Small intestine (tissue), 7 donors: ENCODE measurements at regions not wholly inside any gene's neighbourhood (a gene's known extent, or its start where the extent isn't known, plus 50 kb on each side); places are given as distances from the start of the nearest gene placed in this dataset.

Experiments used
- DNase-seq, 2 donors: peaks; one replicate each; pipeline versions ENCODE4 v3.0.0 to v3.0.0-alpha.2; 2013
- FAIRE-seq: peaks from 2 replicates; lab custom pipeline; 2012; peaks lifted over from hg19 to GRCh38; lab: Jason Lieb, UNC
- H3K27ac ChIP-seq, 3 donors: one replicate each; pipeline ENCODE4 v1.5.1; 2013; ENCODE audit warnings: low read length in 2 of 3, mild to moderate bottlenecking in 2 of 3, control low read depth in 1 of 3, inconsistent platforms in 1 of 3, low read depth in 1 of 3, moderate library complexity in 1 of 3
- H3K27me3 ChIP-seq, 3 donors: one replicate each; pipeline ENCODE4 v1.6.1; 2013; ENCODE audit warnings: low read length in 3 of 3, inconsistent platforms in 1 of 3; ENCODE audit not compliant: control insufficient read depth in 3 of 3, insufficient read depth in 3 of 3
- H3K36me3 ChIP-seq, 3 donors: one replicate each; pipeline ENCODE4 v1.6.1; 2013; ENCODE audit warnings: low read length in 3 of 3, inconsistent platforms in 1 of 3, low read depth in 1 of 3, mild to moderate bottlenecking in 1 of 3, moderate library complexity in 1 of 3; ENCODE audit not compliant: control insufficient read depth in 3 of 3, insufficient read depth in 2 of 3
- H3K4me1 ChIP-seq, 3 donors: one replicate each; pipeline ENCODE4 v1.6.1; 2013; ENCODE audit warnings: low read length in 2 of 3, inconsistent platforms in 1 of 3, low read depth in 1 of 3, mild to moderate bottlenecking in 1 of 3, moderate library complexity in 1 of 3; ENCODE audit not compliant: control insufficient read depth in 3 of 3, insufficient read depth in 2 of 3
- H3K4me3 ChIP-seq, 3 donors: one replicate each; pipeline ENCODE4 v1.5.1; 2013; ENCODE audit warnings: low read length in 3 of 3, control low read depth in 1 of 3, inconsistent platforms in 1 of 3, low read depth in 1 of 3, mild to moderate bottlenecking in 1 of 3, moderate library complexity in 1 of 3
- H3K9me3 ChIP-seq, 2 donors: one replicate each; pipeline ENCODE4 v1.6.1; 2013; ENCODE audit warnings: low read depth in 1 of 2, low read length in 1 of 2; ENCODE audit not compliant: control insufficient read depth in 2 of 2, insufficient read depth in 1 of 2
- WGBS, 3 donors: extraction: QIAGEN DNeasy Blood & Tissue Kit; methylation state at CpG; one replicate each; pipeline ENCODE4 v1.1.7; 2013; 5-methylcytosine and 5-hydroxymethylcytosine counted together
- donor health status: healthy with polysubstance abuse.
- donor health status: control.
- donor health status: control.
- donor health status: Bipolar disorder and iron deficiency.
- donor health status: healthy.

- FAIRE-seq (no peak), DNase-seq (no peak)
- Histone ChIP-seq H3K9me3 (no peaks in the 10 kb centered on the region), H3K4me3 (no peak overlapping the region), H3K4me1 (peaks cover 0 to 3% (median 3%) of the 10 kb centered on the region in 3 donors), H3K36me3 (no peaks in the 10 kb centered on the region), H3K27me3 (no peaks in the 10 kb centered on the region), H3K27ac (peak overlapping the region in 1 of 3 donors; percentile 75)
- 68 to 92% (median 82%) methylated on average over 6 of the region's 6 CpGs for WGBS, 3 donors
These were observed 257.7 kb downstream of the SPRY2 start for GRCh38 chr13:80083081-80083852.

- no peak for FAIRE-seq
These were observed 258.4 kb downstream of the SPRY2 start for GRCh38 chr13:80082396-80083080.

GRCh38 chr13:80074811-80075210, 266.1 kb downstream of the SPRY2 start:
- no peak for FAIRE-seq
- WGBS, 3 donors = 83 to 85% (median 84%) methylated on average over 4 of the region's 4 CpGs
- H3K27ac ChIP-seq = no peak overlapping the region

More at GRCh38 chr13:80082396-80083080, 258.4 kb downstream of the SPRY2 start:
- Histone ChIP-seq H3K27me3 (no peaks in the 10 kb centered on the region), H3K36me3 (no peaks in the 10 kb centered on the region), H3K9me3 (no peaks in the 10 kb centered on the region), H3K4me1 (peaks cover 0 to 3% (median 3%) of the 10 kb centered on the region in 3 donors), H3K4me3 (no peak overlapping the region), H3K27ac (no peak overlapping the region)
- no peak for DNase-seq

GRCh38 chr13:80074143-80074752, 266.7 kb downstream of the SPRY2 start:
- H3K27ac ChIP-seq = no peak overlapping the region
- H3K27me3 ChIP-seq = no peaks in the 10 kb centered on the region
- H3K36me3 ChIP-seq = no peaks in the 10 kb centered on the region
- no peak overlapping the region for H3K4me3 ChIP-seq
- FAIRE-seq (no peak), DNase-seq (no peak)
- WGBS, 3 donors = 87 to 89% (median 87%) methylated on average over 13 of the region's 13 CpGs
- peaks cover 0 to 3% of the 10 kb centered on the region in 2 donors for H3K9me3 ChIP-seq
- H3K4me1 ChIP-seq = no peaks in the 10 kb centered on the region

More at GRCh38 chr13:80074811-80075210, 266.1 kb downstream of the SPRY2 start:
- Histone ChIP-seq H3K27me3 (no peaks in the 10 kb centered on the region), H3K36me3 (no peaks in the 10 kb centered on the region), H3K4me3 (no peak overlapping the region), H3K4me1 (no peaks in the 10 kb centered on the region), H3K9me3 (peaks cover 0 to 3% of the 10 kb centered on the region in 2 donors)
- no peak for DNase-seq

GRCh38 chr13:80072231-80072630, 268.7 kb downstream of the SPRY2 start:
- Histone ChIP-seq H3K36me3 (no peaks in the 10 kb centered on the region), H3K9me3 (peaks cover 0 to 3% of the 10 kb centered on the region in 2 donors), H3K4me1 (no peaks in the 10 kb centered on the region), H3K27me3 (no peaks in the 10 kb centered on the region), H3K27ac (no peak overlapping the region), H3K4me3 (no peak overlapping the region)
- FAIRE-seq (no peak), DNase-seq (no peak)

- H3K4me1 ChIP-seq = no peaks in the 10 kb centered on the region
- 15 to 50% (median 23%) methylated on average over 11 of the region's 11 CpGs for WGBS, 3 donors
- no peak overlapping the region for H3K4me3 ChIP-seq
- H3K9me3 ChIP-seq = peaks cover 0 to 3% of the 10 kb centered on the region in 2 donors
- H3K27me3 ChIP-seq = no peaks in the 10 kb centered on the region
- no peak for FAIRE-seq
- DNase-seq = peak; percentile 39 to 58
- peak overlapping the region in 1 of 3 donors; percentile 22 for H3K27ac ChIP-seq
- no peaks in the 10 kb centered on the region for H3K36me3 ChIP-seq
These were observed 270.8 kb downstream of the SPRY2 start for GRCh38 chr13:80070024-80070703.

GRCh38 chr13:80069374-80069773, 271.6 kb downstream of the SPRY2 start:
- Histone ChIP-seq H3K4me3 (no peak overlapping the region), H3K9me3 (peaks cover 0 to 2% of the 10 kb centered on the region in 2 donors), H3K4me1 (no peaks in the 10 kb centered on the region), H3K36me3 (no peaks in the 10 kb centered on the region), H3K27ac (no peak overlapping the region), H3K27me3 (no peaks in the 10 kb centered on the region)
- 74 to 84% (median 75%) methylated on average over 3 of the region's 3 CpGs for WGBS, 3 donors
- no peak for DNase-seq
- no peak for FAIRE-seq

- no peak overlapping the region for H3K27ac ChIP-seq
- no peak overlapping the region for H3K4me3 ChIP-seq
- H3K36me3 ChIP-seq = no peaks in the 10 kb centered on the region
- no peaks in the 10 kb centered on the region for H3K4me1 ChIP-seq
- no peak for DNase-seq
- no peak for FAIRE-seq
- WGBS, 3 donors = 50 to 95% (median 87%) methylated on average over 1 of the region's 1 CpG
- H3K27me3 ChIP-seq = no peaks in the 10 kb centered on the region
- peaks cover 0 to 4% of the 10 kb centered on the region in 2 donors for H3K9me3 ChIP-seq
These were observed 274.9 kb downstream of the SPRY2 start for GRCh38 chr13:80065996-80066395.
